ENCODE measurements at regions not wholly inside any gene's neighbourhood (a gene's known extent, or its start where the extent isn't known, plus 50 kb on each side); places are given as distances from the start of the nearest gene placed in this dataset.

DNA sequence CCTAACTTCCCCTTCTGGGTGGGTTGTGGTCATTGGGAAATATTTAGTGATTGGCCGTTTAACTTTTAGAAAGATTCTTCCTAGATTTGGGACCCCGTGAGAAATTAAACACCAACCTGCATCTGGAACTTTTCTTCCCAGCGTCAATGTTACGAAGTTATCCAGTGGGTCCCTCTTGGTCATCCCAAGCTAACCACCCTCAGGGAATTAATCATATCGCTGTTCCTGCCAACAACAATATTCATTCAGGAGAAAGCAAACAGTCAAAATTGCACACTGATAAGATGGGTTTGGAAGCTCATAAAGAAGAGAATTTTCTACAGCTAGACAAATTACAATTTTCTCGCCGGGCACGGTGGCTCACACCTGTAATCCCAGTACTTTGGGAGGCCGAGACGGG is 121.2 kb upstream of the STX18 start:
- TF ChIP-seq CTCF (IDR thresholded peaks at IDR 0.05; ENCODE audit: unreplicated experiment in 3 of 3), result no peak
- Mint-ChIP-seq H3K4me1 (peaks cover 22% of the 10 kb centered on the region), H3K27ac (no peak overlapping the region), H3K27me3 (ENCODE audit: low read depth) (peaks cover 7% of the 10 kb centered on the region), H3K9me3 (no peaks in the 10 kb centered on the region), H3K4me3 (no peak overlapping the region), H3K36me3 (ENCODE audit: low read depth) (peaks cover 3% of the 10 kb centered on the region)

GRCh38 chr4:4662230-4662629 is 120.4 kb upstream of the STX18 start:
- H3K9me3 Mint-ChIP-seq, result no peaks in the 10 kb centered on the region
- no peak for TF ChIP-seq CTCF (IDR thresholded peaks at IDR 0.05; ENCODE audit: unreplicated experiment in 3 of 3)
- H3K27me3 Mint-ChIP-seq (ENCODE audit: low read depth), result peaks cover 4% of the 10 kb centered on the region
- H3K4me1 Mint-ChIP-seq, result peaks cover 17% of the 10 kb centered on the region
- peaks cover 3% of the 10 kb centered on the region for H3K36me3 Mint-ChIP-seq (ENCODE audit: low read depth)
- H3K4me3 Mint-ChIP-seq, result no peak overlapping the region
- H3K27ac Mint-ChIP-seq, result no peak overlapping the region

DNA sequence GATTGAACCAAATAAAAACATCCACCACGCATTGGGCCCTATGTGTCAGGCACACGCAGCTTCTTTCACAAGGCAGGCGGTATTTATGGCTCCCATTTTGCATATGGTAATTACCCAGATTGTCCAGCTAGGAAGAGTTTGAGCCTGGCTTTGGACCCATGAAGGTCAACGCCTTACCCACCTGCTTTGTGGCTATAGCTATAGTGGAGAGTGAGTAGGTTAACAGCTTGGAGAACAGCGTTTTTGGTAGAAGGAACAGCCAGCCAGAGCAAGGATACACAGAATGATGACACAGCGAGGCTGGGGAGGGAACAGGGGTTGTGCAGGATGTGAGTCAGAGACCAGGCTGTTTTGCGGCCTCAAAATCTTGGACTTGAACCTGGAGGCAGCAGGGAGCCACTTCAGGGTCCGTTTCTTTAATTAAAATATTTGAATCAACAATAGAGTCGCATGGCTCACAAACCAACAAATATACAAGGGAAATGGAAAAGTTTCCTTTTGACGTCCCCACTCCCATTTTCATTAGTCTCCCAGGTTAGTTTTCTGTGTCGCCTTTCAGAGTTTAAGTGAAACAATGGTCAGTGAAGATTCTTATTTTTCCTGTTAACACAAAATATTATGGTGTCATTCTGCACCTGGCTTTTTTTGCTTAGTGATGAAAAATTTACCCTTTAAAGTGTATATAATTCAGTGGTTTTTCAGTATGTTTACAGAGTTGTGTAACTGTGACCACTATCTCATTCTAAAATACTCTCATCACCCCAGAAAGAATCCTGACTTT is 118.2 kb upstream of the STX18 start:
- no peak for TF ChIP-seq CTCF (IDR thresholded peaks at IDR 0.05; ENCODE audit: unreplicated experiment in 3 of 3)
- no peak overlapping the region for H3K27ac Mint-ChIP-seq

GRCh38 chr4:4658052-4658451 is 116.2 kb upstream of the STX18 start:
- Mint-ChIP-seq H3K9me3 (no peaks in the 10 kb centered on the region), H3K27me3 (ENCODE audit: low read depth) (no peaks in the 10 kb centered on the region), H3K36me3 (ENCODE audit: low read depth) (peaks cover 9% of the 10 kb centered on the region), H3K27ac (no peak overlapping the region), H3K4me1 (no peaks in the 10 kb centered on the region), H3K4me3 (no peak overlapping the region)
- no peak for TF ChIP-seq CTCF (IDR thresholded peaks at IDR 0.05; ENCODE audit: unreplicated experiment in 3 of 3)

More for the DNA sequence above, 118.2 kb upstream of the STX18 start:
- H3K9me3 Mint-ChIP-seq, result no peaks in the 10 kb centered on the region
- H3K27me3 Mint-ChIP-seq (ENCODE audit: low read depth), result no peaks in the 10 kb centered on the region
- peaks cover 3% of the 10 kb centered on the region for H3K36me3 Mint-ChIP-seq (ENCODE audit: low read depth)
- no peaks in the 10 kb centered on the region for H3K4me1 Mint-ChIP-seq
- no peak overlapping the region for H3K4me3 Mint-ChIP-seq

DNA sequence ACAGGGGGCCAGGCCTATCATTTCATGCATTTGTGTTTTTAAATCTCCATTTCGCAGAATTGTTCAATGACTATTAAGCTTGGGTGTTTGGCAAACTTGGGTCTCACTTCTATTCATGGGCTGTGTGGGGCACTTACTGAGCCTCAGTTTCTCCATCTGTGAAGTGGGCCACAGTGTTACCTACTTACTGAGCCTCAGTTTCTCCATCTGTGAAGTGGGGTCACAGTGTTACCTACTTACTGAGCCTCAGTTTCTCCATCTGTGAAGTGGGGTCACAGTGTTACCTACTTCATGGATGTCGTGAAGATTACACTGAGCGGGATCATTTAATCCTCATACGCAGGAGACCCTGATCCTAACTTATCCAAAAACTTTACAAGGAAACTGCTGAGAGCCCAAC is 115.1 kb upstream of the STX18 start:
- Mint-ChIP-seq H3K9me3 (no peaks in the 10 kb centered on the region), H3K4me1 (peaks cover 4% of the 10 kb centered on the region), H3K27me3 (ENCODE audit: low read depth) (no peaks in the 10 kb centered on the region), H3K27ac (no peak overlapping the region), H3K36me3 (ENCODE audit: low read depth) (peaks cover 13% of the 10 kb centered on the region), H3K4me3 (no peak overlapping the region)
- TF ChIP-seq CTCF (IDR thresholded peaks at IDR 0.05; ENCODE audit: unreplicated experiment in 3 of 3), result no peak

- peaks cover 13% of the 10 kb centered on the region for H3K36me3 Mint-ChIP-seq (ENCODE audit: low read depth)
- no peaks in the 10 kb centered on the region for H3K27me3 Mint-ChIP-seq (ENCODE audit: low read depth)
- H3K4me3 Mint-ChIP-seq, result no peak overlapping the region
- no peaks in the 10 kb centered on the region for H3K9me3 Mint-ChIP-seq
- H3K4me1 Mint-ChIP-seq, result peaks cover 4% of the 10 kb centered on the region
- H3K27ac Mint-ChIP-seq, result no peak overlapping the region
- TF ChIP-seq CTCF (IDR thresholded peaks at IDR 0.05; ENCODE audit: unreplicated experiment in 3 of 3), result no peak
Observed at GRCh38 chr4:4655901-4656300, 114.1 kb upstream of the STX18 start.

All from nephron (organoid).